HCT116 (cell line): ENCODE measurements at regions not wholly inside any gene's neighbourhood (a gene's known extent, or its start where the extent isn't known, plus 50 kb on each side); places are given as distances from the start of the nearest gene placed in this dataset.

Experiments used
- ATAC-seq: fragments of 200-7000 bp; cut with Tn5 transposase; 2 replicates; pipeline ENCODE4 v1.9.1; 2020; ENCODE audit warnings: mild to moderate bottlenecking, moderate library complexity
- BruUV-seq: library from RNA; stranded (reverse); fragments of 400-500 nt; replicated peaks from 2 replicates; lab custom pipeline; 2021; lab: Mats Ljungman, UMichigan
- CTCF ChIA-PET: fragments of 300-600 bp; sonication (Branson Sonifier 250); formaldehyde crosslinking; loops from one replicate; lab custom pipeline; 2021; ENCODE audit warnings: antibody characterized with exemption; lab: Charles Lee
- POLR2A ChIA-PET: fragments of 300-600, 350-600 bp; sonication (Branson Sonifier 250); formaldehyde crosslinking; loops from one replicate; lab custom pipeline; 2021; ENCODE audit warnings: antibody characterized with exemption; lab: Charles Lee
- RAD21 ChIA-PET, 2 experiments: fragments of 300-600 bp; sonication (Branson Sonifier 250); formaldehyde crosslinking; loops; one replicate each; lab custom pipeline; 2023; ENCODE audit warnings: low total read pairs in 2 of 2; ENCODE audit not compliant: uncharacterized antibody in 2 of 2, unreplicated experiment in 2 of 2, low non-redundant PET in 1 of 2; lab: Charles Lee
- DNase-seq: peaks from one replicate; pipeline ENCODE4 v3.0.0-alpha.2; 2010; ENCODE audit warnings: low read depth, low spot score
- H2AFZ ChIP-seq: fragments of 200-600 bp; shearing (Covaris generic), sonication (generic); 2 replicates; pipeline ENCODE4 v1.6.1; 2017; ENCODE audit warnings: low read depth, mixed run types, mixed read lengths, antibody characterized with exemption, low read length; ENCODE audit not compliant: poor library complexity, severe bottlenecking
- H3K27ac ChIP-seq: 2 replicates; pipeline ENCODE4 v1.5.1; 2012; ENCODE audit warnings: low read depth, low read length
- H3K27me3 ChIP-seq: fragments of 200-600 bp; sonication (generic); 2 replicates; pipeline ENCODE4 v1.6.1; 2016; ENCODE audit warnings: mixed run types, low read length, mixed read lengths; ENCODE audit not compliant: insufficient read depth
- H3K36me3 ChIP-seq, 2 experiments: fragments of 200-500 bp in 1 of 2; fragments of 200-600 bp in 1 of 2; sonication (Bioruptor generic) in 1 of 2; sonication (generic) in 1 of 2; 2 replicates each; pipeline versions ENCODE4 v1.5.1 to v1.6.1; 2014 to 2016; ENCODE audit warnings: low read length in 2 of 2, inconsistent platforms in 1 of 2, mixed read lengths in 1 of 2, mixed run types in 1 of 2; ENCODE audit not compliant: insufficient read depth in 2 of 2, control insufficient read depth in 1 of 2
- H3K4me1 ChIP-seq, 2 experiments: fragments of 200-600 bp in 1 of 2; sonication (generic) in 1 of 2; 2 replicates each; pipeline versions ENCODE4 v1.5.1 to v1.6.1; 2012 to 2017; ENCODE audit warnings: low read length in 2 of 2, inconsistent platforms in 1 of 2, mild to moderate bottlenecking in 1 of 2, mixed read lengths in 1 of 2, mixed run types in 1 of 2, moderate library complexity in 1 of 2; ENCODE audit not compliant: insufficient read depth in 2 of 2, control insufficient read depth in 1 of 2
- H3K4me2 ChIP-seq: fragments of 200-600 bp; sonication (generic); 2 replicates; pipeline ENCODE4 v1.6.1; 2017; ENCODE audit warnings: mixed run types, low read length, mixed read lengths
- H3K4me3 ChIP-seq, 2 experiments: fragments of 200-600 bp in 1 of 2; sonication (generic) in 1 of 2; replicated peaks in 1 of 2; 2 replicates each; pipeline ENCODE4 v1.5.1; 2011 to 2016; ENCODE audit warnings: low read length in 2 of 2, control low read depth in 1 of 2, low read depth in 1 of 2, mild to moderate bottlenecking in 1 of 2, mixed read lengths in 1 of 2, mixed run types in 1 of 2
- H3K79me2 ChIP-seq: fragments of 200-600 bp; sonication (generic); 2 replicates; pipeline ENCODE4 v1.6.1; 2017; ENCODE audit warnings: mild to moderate bottlenecking, mixed run types, low read length, moderate library complexity, mixed read lengths; ENCODE audit not compliant: insufficient read depth
- H3K9ac ChIP-seq: fragments of 200-600 bp; sonication (generic); 2 replicates; pipeline ENCODE4 v1.6.1; 2016; ENCODE audit warnings: low read length, mixed read lengths
- H3K9me2 ChIP-seq: fragments of 200-600 bp; sonication (generic), shearing (Covaris generic); 2 replicates; pipeline ENCODE4 v1.6.1; 2017; ENCODE audit warnings: mixed run types, mild to moderate bottlenecking, moderate library complexity; ENCODE audit not compliant: insufficient read depth
- H3K9me3 ChIP-seq, 2 experiments: fragments of 200-500 bp in 1 of 2; fragments of 200-600 bp in 1 of 2; sonication (Bioruptor generic) in 1 of 2; sonication (generic) in 1 of 2; 2 replicates each; pipeline ENCODE4 v1.6.1; 2014 to 2017; ENCODE audit warnings: low read length in 2 of 2, mixed read lengths in 2 of 2, inconsistent platforms in 1 of 2, low read depth in 1 of 2, mild to moderate bottlenecking in 1 of 2, mixed run types in 1 of 2, moderate library complexity in 1 of 2; ENCODE audit not compliant: control insufficient read depth in 1 of 2, insufficient read depth in 1 of 2
- H4K20me1 ChIP-seq: fragments of 200-600 bp; sonication (generic), shearing (Covaris generic); 2 replicates; pipeline ENCODE4 v1.6.1; 2017; ENCODE audit warnings: mixed run types, mild to moderate bottlenecking, moderate library complexity; ENCODE audit not compliant: insufficient read depth
- ATF3 ChIP-seq: IDR thresholded peaks from 2 replicates; pipeline ENCODE4 v1.6.1; 2012
- CBX3 ChIP-seq: IDR thresholded peaks from 2 replicates; pipeline ENCODE4 v1.6.1; 2012; ENCODE audit warnings: low read depth
- CEBPB ChIP-seq: IDR thresholded peaks from 2 replicates; pipeline ENCODE4 v1.6.1; 2012; ENCODE audit warnings: low read depth
- CTCF ChIP-seq, 3 experiments: fragments of 200-600 bp in 1 of 3; sonication (generic) in 1 of 3; IDR thresholded peaks in 2 of 3; conservative IDR thresholded peaks in 1 of 3; 2 replicates each; pipeline ENCODE4 v1.5.1; 2012 to 2017; ENCODE audit warnings: low read depth in 2 of 3, low read length in 2 of 3, antibody characterized with exemption in 1 of 3, borderline replicate concordance in 1 of 3, control low read depth in 1 of 3, mild to moderate bottlenecking in 1 of 3, mixed read lengths in 1 of 3, mixed run types in 1 of 3, moderate library complexity in 1 of 3; ENCODE audit not compliant: insufficient read depth in 1 of 3
- EGR1 ChIP-seq: IDR thresholded peaks from 2 replicates; pipeline ENCODE4 v1.6.1; 2012; ENCODE audit warnings: low read depth
- EZH2 ChIP-seq: fragments of 200-600 bp; sonication (generic); IDR thresholded peaks from 2 replicates; pipeline ENCODE4 v1.6.1; 2017; ENCODE audit warnings: antibody characterized with exemption, mixed run types
- EZH2phosphoT487 ChIP-seq: fragments of 200-600 bp; IDR thresholded peaks from 2 replicates; pipeline ENCODE4 v1.6.1; 2018; ENCODE audit warnings: antibody characterized with exemption, borderline replicate concordance
- FOSL1 ChIP-seq: IDR thresholded peaks from 2 replicates; pipeline ENCODE4 v1.6.1; 2012; ENCODE audit warnings: low read depth
- JUND ChIP-seq: IDR thresholded peaks from 2 replicates; pipeline ENCODE4 v1.6.1; 2012
- MAX ChIP-seq: IDR thresholded peaks from 2 replicates; pipeline ENCODE4 v1.6.1; 2012
- POLR2AphosphoS5 ChIP-seq: IDR thresholded peaks from 2 replicates; pipeline ENCODE4 v1.6.1; 2011; ENCODE audit warnings: mild to moderate bottlenecking, low read depth, low read length, moderate library complexity
- RAD21 ChIP-seq: IDR thresholded peaks from 2 replicates; pipeline ENCODE4 v1.6.1; 2012; ENCODE audit warnings: low read depth, mild to moderate bottlenecking
- REST ChIP-seq: IDR thresholded peaks from 2 replicates; pipeline ENCODE4 v1.6.1; 2012; ENCODE audit warnings: low read depth
- SIN3A ChIP-seq: IDR thresholded peaks from 2 replicates; pipeline ENCODE4 v1.6.1; 2012; ENCODE audit warnings: low read depth
- SP1 ChIP-seq: IDR thresholded peaks from 2 replicates; pipeline ENCODE4 v1.6.1; 2012; ENCODE audit warnings: low read depth
- TCF7L2 ChIP-seq: IDR thresholded peaks from 2 replicates; pipeline ENCODE4 v1.7.0; 2011; ENCODE audit warnings: borderline replicate concordance, inconsistent platforms; ENCODE audit not compliant: insufficient read depth, insufficient read length; ENCODE audit errors: extremely low read depth
- ZNF274 ChIP-seq: fragments of 200-500 bp; sonication (Bioruptor generic); IDR thresholded peaks from 2 replicates; pipeline ENCODE4 v1.6.1; 2014; ENCODE audit warnings: mild to moderate bottlenecking, low read depth, low read length, inconsistent platforms
- intact Hi-C: fragments of 100-400 bp; cut with micrococcal nuclease; formaldehyde crosslinking; loops from 2 replicates; pipeline ENCODE4 v1.10.0; 2022

GRCh38 chr2:47295131-47295980 lies 73.8 kb upstream of the EPCAM start (continued):
- TF ChIP-seq CTCF (IDR thresholded peaks at IDR 0.05 in 2 of 3, conservative IDR thresholded peaks at IDR 0.05 in 1 of 3; ENCODE audit: borderline replicate concordance in 1 of 3, insufficient read depth in 1 of 3, low read depth in 2 of 3, low read length in 2 of 3) (no peak), MAX (no peak), SIN3A (no peak)

- no peak overlapping the region for H2AFZ ChIP-seq
- TF ChIP-seq JUND (no peak), POLR2AphosphoS5 (no peak), FOSL1 (no peak), REST (no peak), ZNF274 (no peak), SP1 (no peak), CTCF (IDR thresholded peaks at IDR 0.05 in 2 of 3, conservative IDR thresholded peaks at IDR 0.05 in 1 of 3; ENCODE audit: borderline replicate concordance in 1 of 3, insufficient read depth in 1 of 3, low read depth in 2 of 3, low read length in 2 of 3) (no peak), ATF3 (no peak), EZH2phosphoT487 (no peak), EZH2 (no peak), EGR1 (no peak), CEBPB (no peak), CBX3 (no peak), RAD21 (no peak), TCF7L2 (no peak)
- ChIA-PET RAD21 (no interaction called here), POLR2A (no interaction called here), CTCF (no interaction called here)
- H3K79me2 ChIP-seq, result no peaks in the 10 kb centered on the region
- ATAC-seq (0 out of 2 replicates have a peak, but pooled peaks have one; percentile 20), DNase-seq (no peak)
- no peaks in the 10 kb centered on the region for H3K9me2 ChIP-seq
- peaks cover 0 to 9% of the 10 kb centered on the region in 2 experiments; a peak in 1 of 4 replicates for H3K4me1 ChIP-seq
- no peaks in the 10 kb centered on the region for H4K20me1 ChIP-seq
- H3K27ac ChIP-seq, result no peak overlapping the region
- H3K4me2 ChIP-seq, result no peak overlapping the region
- H3K4me3 ChIP-seq, result no peak overlapping the region
- no TSS peak for BruUV-seq
- H3K9ac ChIP-seq, result no peak overlapping the region
- no peaks in the 10 kb centered on the region for H3K27me3 ChIP-seq
- no peaks in the 10 kb centered on the region for H3K9me3 ChIP-seq
- H3K36me3 ChIP-seq, result no peaks in the 10 kb centered on the region
- intact Hi-C loops, result no loop called here
These were observed 75.1 kb upstream of the EPCAM start for GRCh38 chr2:47293976-47294375.
